Kidney glomerular epithelial cell (primary cell): ENCODE measurements at regions not wholly inside any gene's neighbourhood (a gene's known extent, or its start where the extent isn't known, plus 50 kb on each side); places are given as distances from the start of the nearest gene placed in this dataset.
"Not testable (repeated sequence)": the region's sequence is repeated elsewhere in the genome, so short reads cannot be mapped to it uniquely, and the experiment has no call there.

Experiments used
- DNase-seq: peaks from one replicate; lab custom pipeline; 2025; lab: John Stamatoyannopoulos, UW

DNA sequence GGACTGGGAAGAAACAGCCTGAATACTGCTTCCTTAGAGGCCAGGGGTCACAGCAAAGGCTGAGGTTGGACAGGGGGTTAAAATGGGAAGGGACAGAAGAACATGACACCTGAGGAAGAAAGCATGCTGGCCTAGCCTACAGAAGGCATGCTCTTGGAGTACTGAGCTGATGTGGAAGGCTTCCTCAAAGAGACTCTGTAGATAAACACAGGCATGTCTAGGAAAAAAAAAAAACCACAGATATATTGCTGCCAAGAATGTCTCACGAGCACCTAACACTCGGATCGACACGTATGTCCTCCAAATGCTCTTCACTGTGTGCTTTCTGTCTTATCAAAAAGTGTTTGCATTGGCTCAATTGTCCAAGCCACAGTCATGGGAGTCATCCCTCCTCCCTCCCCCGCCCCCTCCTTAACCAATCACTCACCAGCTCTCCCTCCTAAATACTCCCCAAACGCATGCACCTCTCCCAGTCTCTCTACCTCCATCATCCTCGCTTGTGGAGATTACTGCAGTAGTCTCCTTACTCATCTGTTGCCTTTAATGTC is 101.1 kb upstream of the LRFN2 start:
- no peak for DNase-seq

DNA sequence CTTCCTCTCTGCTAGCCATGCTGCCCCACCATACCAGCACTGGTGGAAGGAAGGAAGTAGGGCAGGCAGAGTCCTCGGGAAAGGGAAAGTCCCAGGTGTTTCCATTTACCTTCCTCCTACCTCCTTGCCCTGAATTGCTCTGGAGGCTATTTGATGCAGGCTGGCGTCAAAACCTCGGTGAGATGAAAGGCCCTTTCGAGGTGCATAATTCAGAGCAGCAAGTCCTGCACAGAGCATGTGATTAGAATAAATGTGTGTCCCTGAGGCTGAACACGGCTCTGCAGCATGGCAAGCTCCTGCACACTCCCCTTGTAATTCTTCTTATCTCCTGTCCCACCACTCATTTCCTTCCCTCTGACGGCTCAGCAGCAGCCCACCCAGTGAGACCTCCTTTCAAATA is 98.7 kb upstream of the LRFN2 start:
- DNase-seq = no peak

DNA sequence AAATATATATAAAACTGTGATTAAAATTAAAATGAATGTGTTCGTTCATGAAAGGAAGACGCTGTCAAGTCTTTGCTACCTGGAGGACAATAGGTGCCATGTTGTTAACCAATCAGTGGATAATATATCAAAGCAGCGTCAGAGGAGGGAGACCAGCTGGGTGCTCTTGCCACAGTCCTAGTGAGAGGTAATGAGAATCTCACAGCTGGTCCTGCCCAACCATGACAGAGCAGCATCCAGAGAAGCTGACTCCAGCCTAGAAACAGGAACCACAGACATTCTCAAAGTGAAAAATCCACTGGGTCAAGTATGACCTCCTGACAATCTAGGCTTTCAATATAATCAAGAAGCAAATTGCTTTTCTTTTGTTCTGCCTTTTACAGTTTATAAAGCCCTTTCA is 94.5 kb upstream of the LRFN2 start:
- DNase-seq = no peak

DNA sequence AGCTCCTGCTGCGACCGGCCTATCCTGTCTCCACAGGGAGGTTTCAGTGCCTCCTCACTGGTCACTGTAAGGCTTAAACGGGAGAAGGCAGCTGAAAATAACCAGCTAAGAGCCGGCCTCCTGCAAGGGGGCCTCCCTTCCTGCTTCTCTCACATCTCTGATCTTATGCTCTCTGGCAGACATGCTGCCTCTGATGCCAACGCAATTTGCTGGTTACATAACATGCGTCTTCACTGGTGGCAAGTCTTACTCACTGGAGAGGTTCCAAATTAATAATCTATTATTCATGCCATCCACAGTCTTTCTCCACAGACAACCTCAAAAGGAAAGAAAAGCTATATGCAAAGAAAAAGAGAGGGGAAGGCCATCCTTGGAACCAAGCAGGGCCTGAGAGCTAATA is 91.8 kb upstream of the LRFN2 start:
- no peak for DNase-seq

DNA sequence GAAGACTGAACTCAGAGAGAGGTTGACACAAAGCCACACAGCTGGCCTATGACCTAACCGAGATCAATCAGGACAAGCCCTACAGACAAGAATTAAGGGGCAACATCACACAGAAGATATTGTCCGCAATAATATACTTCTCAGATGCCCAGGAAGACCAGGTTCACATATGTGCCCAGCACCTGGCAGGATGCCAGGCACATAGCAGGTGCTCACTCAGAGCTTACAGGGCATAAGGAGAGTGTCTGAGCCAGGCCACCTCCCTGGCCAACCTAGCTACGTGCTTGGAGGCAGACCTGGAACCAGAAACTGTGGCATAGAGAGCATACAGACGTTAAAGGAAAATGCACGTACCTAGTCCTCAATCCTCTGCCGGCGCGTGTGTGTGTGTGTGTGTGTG is 87.0 kb upstream of the LRFN2 start:
- DNase-seq = no peak

DNA sequence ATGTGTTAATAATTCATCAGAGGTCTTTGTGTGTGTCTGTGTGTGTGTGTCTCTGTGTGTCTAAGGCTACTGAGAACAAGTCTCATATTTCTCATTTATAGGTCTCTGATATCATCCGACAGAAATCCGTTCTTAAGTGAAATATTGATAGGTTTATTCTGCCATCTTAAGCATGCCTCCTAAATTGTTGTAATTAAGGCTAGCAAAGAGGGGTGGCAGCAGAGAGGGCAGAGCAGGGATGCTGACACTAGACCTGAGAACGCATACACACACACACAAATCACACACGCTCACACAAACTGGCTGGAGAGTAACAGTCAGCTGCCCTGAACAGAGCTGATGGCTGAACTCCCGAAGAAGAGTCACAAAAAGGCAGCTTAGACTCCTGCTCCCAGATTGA is 84.9 kb upstream of the LRFN2 start:
- no peak for DNase-seq

DNA sequence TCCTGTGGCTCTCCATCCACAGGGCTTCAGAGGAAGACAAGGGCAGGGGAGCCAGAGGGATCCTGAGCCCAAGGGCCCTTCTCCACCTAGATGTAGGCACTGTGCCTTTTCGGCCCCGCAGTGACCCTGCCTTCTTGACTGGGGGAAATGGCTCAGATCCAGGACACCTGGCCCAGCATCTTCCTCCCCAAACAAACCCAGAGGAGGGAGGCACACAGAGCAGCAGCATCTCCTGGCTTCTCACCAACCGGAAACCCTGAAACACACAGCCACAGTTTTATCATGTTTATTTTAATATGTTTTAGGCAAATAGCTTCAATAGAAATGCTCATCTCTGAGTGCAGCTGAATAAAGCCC is 84.5 kb upstream of the LRFN2 start:
- DNase-seq = no peak

DNA sequence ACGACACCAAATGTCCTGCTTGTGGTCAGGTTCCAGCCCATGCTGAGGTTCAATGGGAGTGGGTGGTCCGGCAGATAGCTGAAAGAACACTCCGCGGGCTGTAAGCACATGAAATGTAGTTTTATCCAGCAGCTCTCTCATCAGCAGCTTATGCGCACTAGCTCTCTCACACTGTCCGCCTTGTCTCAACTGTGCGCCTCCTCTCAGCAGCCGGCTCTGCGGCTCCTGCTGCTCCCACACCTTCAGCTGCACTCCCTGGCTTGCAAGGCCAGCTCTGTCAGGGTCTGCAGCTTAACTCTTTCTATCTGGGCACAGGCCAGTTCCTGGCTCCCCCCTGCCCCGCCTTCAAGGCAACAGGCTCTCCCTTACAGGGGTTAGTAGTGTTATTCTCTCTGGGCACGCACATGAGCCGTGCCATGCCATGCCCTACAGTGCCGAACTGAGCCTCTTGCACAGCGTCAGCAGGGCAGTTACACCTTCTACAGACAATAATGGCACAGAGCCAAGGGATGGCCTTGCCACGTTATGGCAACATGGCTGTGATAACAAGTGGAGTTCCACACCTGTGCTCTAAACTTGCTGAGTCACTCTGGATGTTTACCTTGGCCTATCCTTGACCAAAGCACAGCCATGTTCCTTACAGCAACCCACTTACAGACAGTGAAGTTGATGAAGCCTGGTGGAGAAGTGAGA is 84.0 kb upstream of the LRFN2 start:
- no peak for DNase-seq

DNA sequence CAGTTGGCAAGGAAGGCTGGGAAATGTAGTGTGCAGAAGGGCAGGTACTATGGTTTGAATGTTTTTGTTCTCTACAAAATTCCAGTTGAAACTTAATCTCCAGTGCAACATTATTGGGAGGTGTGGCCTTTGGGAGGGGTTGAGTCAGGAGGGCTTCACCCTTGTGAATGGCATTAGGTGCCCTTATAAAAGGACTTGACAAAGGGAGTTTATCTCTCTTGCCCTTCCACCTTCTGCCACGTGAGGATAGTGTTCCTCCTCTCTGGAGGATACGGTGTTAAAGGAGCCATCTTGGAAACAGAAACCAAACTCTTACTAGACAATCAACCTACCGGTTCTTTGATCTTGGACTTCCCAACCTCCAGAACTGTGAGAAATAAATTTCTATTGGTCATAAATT is 82.2 kb upstream of the LRFN2 start:
- no peak for DNase-seq

DNA sequence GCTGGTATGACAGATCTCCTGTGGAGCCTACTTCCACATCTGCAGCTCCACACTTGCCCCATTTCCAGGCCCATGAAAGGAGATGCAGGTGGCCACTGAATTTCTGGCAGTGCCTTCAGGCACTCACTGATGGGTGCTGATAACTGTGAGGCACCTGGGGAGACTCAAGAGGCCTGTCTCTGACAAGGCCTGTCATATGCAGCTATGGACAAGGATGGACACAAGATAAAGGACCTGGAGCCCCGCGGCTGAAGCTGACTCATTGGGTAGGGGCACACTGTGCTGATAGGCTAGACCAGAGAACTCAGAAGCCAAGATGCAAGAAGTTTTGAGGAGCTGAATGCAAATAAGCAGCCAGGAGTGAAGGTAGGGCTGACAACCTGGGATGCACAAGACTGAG is 81.0 kb upstream of the LRFN2 start:
- no peak for DNase-seq

DNA sequence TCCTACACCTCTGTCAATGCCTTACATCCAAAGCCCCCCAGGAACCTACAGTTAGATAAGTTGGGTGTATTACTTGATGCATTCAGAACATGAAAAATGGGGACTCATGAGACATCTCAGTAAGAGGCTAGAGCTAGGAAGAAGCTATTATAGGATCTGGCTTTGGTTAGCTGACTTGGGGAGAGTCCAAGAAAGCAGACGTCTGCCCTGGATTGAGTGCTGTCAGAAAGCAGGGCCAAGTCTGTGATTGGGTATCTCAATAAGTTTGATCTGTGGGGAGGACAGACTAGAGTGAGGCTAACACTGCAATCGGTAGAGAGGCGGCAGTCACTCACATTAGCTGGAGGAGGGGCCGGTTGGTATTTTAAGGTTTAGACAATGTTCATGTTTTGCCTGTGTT is 79.4 kb upstream of the LRFN2 start:
- DNase-seq = no peak

DNA sequence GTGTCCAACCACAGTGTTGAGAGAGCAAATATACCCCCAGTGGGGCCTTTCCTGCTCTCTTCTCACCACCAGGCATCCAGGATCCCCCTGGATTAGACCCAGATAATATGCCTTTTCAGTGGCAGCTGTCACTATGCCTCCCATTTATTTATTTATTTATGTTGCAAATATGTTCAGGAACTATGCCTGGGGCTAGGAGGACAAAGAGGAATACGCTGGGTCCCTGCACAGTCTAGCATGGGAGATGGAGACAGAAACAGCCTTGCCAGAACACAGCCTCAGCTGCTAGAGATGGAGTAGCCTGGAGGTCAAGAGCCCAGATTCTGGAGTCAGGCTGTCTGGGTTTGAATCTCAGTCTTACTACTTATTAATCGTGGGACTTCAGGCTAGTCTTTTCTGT is 74.6 kb upstream of the LRFN2 start:
- no peak for DNase-seq

DNA sequence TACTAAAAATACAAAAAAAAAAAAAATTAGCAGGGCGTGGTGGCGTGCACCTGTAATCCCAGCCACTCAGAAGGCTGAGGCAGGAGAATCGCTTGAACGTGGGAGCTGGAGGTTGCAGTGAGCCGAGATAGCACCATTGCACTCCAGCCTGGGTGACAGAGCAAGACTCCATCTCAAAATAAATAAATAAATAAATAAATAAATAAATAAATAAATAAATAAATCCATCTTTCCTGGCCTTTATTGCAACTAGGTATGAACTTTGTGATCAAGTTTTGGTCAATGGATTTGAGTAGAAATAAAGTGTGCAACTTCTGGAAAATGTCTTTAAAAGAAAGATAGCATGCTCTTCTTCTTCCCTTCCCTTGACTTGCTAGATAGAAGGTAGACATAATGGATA is 69.6 kb upstream of the LRFN2 start:
- not testable (repeated sequence) for DNase-seq

DNA sequence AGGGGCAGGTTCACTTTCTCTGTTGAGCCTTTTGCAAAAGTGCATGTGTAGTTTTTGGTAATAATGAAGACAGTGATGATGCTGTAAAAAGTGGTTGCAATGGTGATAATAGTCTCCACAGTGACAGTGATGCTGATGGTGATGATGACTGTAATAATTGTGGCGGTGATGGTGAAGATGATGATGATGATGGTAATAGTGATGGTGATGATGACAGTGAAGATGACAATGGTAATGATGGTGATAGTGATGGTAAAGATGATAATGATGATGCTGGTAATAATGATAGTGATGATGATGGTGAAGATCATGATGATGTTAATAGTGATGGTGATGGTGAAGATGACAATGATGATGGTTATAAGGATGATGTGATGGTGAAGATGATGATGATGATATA is 67.7 kb upstream of the LRFN2 start:
- no peak for DNase-seq

DNA sequence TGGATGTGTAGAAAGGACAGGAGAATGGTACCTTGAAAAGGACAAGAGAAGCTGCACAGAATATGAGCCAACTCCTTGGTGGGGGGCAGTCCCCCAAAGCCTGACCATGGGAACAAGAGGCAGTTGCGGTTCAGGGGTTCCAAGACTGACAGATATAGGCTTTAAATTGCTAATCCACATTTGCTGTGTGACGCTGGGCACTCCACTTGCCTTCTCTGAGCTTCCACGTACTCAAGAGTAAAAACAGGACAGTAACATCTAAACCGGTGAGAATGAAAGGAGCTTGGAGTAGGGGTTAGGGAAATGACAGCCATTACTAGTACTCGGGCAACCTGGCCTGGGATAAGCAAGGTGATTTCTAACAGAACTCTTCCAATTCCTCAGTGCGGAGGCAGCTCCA is 57.9 kb upstream of the LRFN2 start:
- DNase-seq = no peak

DNA sequence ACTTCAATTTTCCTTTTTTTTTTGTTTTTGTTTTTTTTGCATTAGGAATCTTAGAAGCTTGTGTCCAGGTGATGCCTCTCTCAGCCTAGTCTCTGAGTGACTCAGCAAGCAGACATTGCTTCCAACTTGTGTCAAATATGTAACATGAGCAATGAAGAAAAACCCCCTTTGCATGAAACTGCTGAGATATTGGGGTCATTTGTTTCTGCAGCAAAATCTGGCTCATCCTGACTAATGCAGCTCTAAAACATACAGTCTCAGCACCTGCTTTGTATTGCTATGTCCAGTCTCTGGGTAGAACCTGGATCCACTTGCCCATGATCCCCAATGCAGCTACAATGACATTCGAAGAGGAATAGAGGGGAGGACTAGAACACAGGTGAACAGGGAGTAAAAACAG is 55.7 kb upstream of the LRFN2 start:
- DNase-seq = no peak

DNA sequence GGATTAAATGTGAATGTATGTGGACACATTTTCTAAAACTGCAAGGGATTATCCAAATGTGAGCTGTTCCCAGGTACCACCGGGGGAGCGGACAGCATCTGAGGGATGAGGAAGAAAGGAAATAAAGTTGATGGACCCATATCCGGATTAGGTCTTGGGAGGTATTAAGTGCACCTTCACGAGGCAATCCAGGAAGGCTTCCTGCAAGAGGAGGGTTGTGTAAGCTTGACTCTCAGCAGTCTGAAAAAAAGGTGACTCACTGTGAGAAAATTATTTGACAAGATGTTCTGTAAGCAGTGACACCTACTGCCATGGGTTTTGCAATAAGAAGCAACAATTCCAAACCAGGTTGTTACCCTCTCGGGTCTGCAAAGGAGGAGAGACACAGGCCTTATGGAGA is 55.0 kb upstream of the LRFN2 start:
- DNase-seq = no peak

DNA sequence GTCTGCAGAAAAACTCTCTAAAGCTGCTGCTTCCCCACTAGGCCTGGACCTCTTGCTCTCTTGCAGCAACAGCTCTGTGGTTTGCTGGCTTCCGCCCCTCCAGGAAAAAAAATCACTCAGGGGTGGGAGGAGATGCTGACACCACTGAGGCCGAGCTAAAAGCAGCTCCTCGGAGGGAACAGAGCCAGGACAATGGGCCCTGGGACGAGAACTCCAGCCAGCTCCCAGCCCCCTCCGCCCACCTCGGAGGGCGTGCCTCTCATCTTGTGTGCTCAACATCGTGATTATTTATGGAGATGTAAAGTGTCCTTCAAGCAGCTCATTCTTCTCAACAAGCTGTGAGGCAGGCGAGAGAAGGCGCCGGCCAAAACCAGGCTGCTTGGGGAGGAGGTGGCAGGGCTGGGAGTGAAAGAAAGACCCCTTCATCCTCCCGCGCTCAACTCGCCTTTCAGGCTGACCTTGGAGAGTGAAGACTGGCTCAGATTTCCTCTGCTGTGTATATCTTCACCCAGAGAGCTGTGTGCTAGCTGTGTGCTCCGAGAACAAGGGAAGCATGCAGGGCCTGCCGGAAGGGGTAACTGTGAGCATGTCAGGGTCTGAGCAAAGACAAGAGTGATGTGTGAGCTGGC is 53.5 kb upstream of the LRFN2 start:
- no peak for DNase-seq
